Cardiac fibroblast (primary cell): ENCODE measurements at regions not wholly inside any gene's neighbourhood (a gene's known extent, or its start where the extent isn't known, plus 50 kb on each side); places are given as distances from the start of the nearest gene placed in this dataset.
A peak's percentile ranks its signal among the peaks of the same experiment; 100 is the strongest.

Experiments
- DNase-seq, 2 donors: peaks; one replicate each; pipeline versions ENCODE4 v3.0.0 to v3.0.0-alpha.2; 2010; ENCODE audit warnings: low read depth in 2 of 2
- H3K4me3 ChIP-seq, 2 donors: replicated peaks in 1 of 2; 1 replicate in 1 of 2; 2 replicates in 1 of 2; pipeline ENCODE4 v1.5.1; 2011; ENCODE audit warnings: low read depth in 2 of 2, low read length in 2 of 2, mild to moderate bottlenecking in 2 of 2, moderate library complexity in 1 of 2
- CTCF ChIP-seq: IDR thresholded peaks from one replicate; pipeline ENCODE4 v1.5.1; 2011; ENCODE audit warnings: low read depth, mild to moderate bottlenecking, low read length, inconsistent platforms

GRCh38 chr5:115431116-115431515 is 113.5 kb downstream of the FEM1C start:
- H3K4me3 ChIP-seq, result no peak overlapping the region
- no peak for DNase-seq
- no peak for TF ChIP-seq CTCF

- no peak overlapping the region for H3K4me3 ChIP-seq
- TF ChIP-seq CTCF, result no peak
- no peak for DNase-seq
Measured at GRCh38 chr5:115430374-115430773, 114.2 kb downstream of the FEM1C start.

GRCh38 chr5:115429345-115429940 is 115.1 kb downstream of the FEM1C start:
- DNase-seq, result peak in 1 of 2 donors; percentile 29
- no peak overlapping the region for H3K4me3 ChIP-seq
- TF ChIP-seq CTCF, result no peak

DNA sequence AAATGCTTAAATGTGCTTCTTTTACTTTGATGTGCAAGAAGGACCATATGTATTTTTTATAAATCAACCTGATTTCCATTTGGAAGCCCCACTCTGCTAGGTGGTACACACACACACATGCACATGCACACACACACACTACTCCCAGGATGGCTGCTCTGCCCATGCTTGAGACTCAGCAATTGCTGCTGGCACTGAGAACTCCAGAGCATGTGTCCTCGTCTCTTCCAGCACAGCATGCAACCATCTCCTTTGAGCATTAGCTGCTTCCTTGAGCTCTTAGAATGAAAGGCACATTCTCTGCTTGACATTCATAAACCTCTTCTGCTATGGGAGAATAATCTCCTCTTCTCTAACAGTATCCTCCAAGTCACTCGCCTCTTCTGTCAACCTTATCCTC is 115.9 kb downstream of the FEM1C start:
- no peak overlapping the region for H3K4me3 ChIP-seq
- DNase-seq, result no peak
- no peak for TF ChIP-seq CTCF

DNA sequence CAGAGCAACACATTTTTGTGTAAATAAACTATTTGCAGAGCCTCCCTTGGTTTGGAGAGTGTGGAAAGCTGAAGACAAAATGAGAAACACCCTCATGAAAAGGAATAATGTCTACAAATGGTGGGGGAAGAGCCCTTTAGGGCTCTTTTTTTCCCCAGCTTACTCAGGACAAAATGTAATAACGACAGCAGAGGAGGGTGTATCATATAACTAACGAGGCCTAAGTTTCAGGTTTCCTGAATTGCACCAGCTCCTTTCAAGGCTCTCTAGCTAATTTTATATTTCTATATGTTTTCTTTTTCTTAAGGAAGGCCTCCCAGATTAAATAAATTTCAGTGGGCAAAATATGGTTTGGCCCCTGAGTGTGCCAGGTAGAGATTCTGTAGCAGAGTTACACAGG is 116.3 kb downstream of the FEM1C start:
- DNase-seq, result no peak
- no peak for TF ChIP-seq CTCF
- no peak overlapping the region for H3K4me3 ChIP-seq

GRCh38 chr5:115424446-115424845 is 120.1 kb downstream of the FEM1C start:
- no peak overlapping the region for H3K4me3 ChIP-seq
- TF ChIP-seq CTCF, result no peak
- DNase-seq, result no peak

GRCh38 chr5:115424030-115424429 is 120.5 kb downstream of the FEM1C start:
- H3K4me3 ChIP-seq, result no peak overlapping the region
- TF ChIP-seq CTCF, result no peak
- DNase-seq, result no peak
